ENCODE measurements at regions not wholly inside any gene's neighbourhood (a gene's known extent, or its start where the extent isn't known, plus 50 kb on each side); places are given as distances from the start of the nearest gene placed in this dataset.

GRCh38 chr3:67964596-67964995, 310.2 kb upstream of the SUCLG2 start:
- peaks cover 0 to 19% (median 8%) of the 10 kb centered on the region in 4 donors for H3K9me3 ChIP-seq
- H3K4me3 ChIP-seq, result no peak overlapping the region
- TF ChIP-seq, protein P1, sequence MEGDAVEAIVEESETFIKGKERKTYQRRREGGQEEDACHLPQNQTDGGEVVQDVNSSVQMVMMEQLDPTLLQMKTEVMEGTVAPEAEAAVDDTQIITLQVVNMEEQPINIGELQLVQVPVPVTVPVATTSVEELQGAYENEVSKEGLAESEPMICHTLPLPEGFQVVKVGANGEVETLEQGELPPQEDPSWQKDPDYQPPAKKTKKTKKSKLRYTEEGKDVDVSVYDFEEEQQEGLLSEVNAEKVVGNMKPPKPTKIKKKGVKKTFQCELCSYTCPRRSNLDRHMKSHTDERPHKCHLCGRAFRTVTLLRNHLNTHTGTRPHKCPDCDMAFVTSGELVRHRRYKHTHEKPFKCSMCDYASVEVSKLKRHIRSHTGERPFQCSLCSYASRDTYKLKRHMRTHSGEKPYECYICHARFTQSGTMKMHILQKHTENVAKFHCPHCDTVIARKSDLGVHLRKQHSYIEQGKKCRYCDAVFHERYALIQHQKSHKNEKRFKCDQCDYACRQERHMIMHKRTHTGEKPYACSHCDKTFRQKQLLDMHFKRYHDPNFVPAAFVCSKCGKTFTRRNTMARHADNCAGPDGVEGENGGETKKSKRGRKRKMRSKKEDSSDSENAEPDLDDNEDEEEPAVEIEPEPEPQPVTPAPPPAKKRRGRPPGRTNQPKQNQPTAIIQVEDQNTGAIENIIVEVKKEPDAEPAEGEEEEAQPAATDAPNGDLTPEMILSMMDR (IDR thresholded peaks at IDR 0.05), result no peak
- no peaks in the 10 kb centered on the region for H3K4me1 ChIP-seq
- intact Hi-C loops (cut with DNase I), result no loop called here
- H3K36me3 ChIP-seq, result no peaks in the 10 kb centered on the region
- no peaks in the 10 kb centered on the region for H3K27me3 ChIP-seq
- no peak overlapping the region for H3K27ac ChIP-seq (replicated peaks in 1 of 4)
- DNase-seq (ENCODE audit: extremely low spot score), result no peak

DNA sequence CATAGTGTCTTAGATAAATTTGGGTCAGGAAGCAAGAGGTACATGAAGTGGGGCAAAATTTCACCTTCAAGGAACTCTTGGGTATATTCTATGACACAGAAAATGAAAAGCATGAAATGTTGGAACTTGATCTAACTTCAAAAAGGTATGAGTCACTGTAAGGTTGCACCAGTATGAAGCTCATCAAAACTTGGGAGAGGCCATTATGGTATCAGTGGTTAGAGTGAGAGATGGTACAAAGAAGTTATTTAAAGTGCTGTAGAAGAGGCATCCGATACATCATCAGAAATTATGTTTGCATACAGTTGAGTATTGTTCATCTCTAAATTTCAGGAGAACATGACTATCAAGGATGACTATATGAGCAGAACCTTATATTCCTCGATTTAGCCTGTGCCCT, 302.9 kb upstream of the SUCLG2 start:
- no peaks in the 10 kb centered on the region for H3K36me3 ChIP-seq
- TF ChIP-seq EP300 (IDR thresholded peaks at IDR 0.05) (no peak), POLR2A (IDR thresholded peaks at IDR 0.05; ENCODE audit: low read depth) (no peak), POLR2AphosphoS5 (IDR thresholded peaks at IDR 0.05) (no peak)
- TF ChIP-seq, protein P1 (IDR thresholded peaks at IDR 0.05), result no peak
- DNase-seq (ENCODE audit: extremely low spot score), result no peak
- no peaks in the 10 kb centered on the region for H3K27me3 ChIP-seq
- H3K9me3 ChIP-seq, result peaks cover 0 to 31% (median 20%) of the 10 kb centered on the region in 4 donors
- H3K4me3 ChIP-seq, result no peak overlapping the region
- H3K27ac ChIP-seq (replicated peaks in 1 of 4), result no peak overlapping the region
- 83% methylated on average over 2 of the region's 2 CpGs for whole genome bisulfite sequencing
- intact Hi-C loops (cut with DNase I), result no loop called here
- H3K4me1 ChIP-seq, result no peaks in the 10 kb centered on the region

- Histone ChIP-seq H3K9me3 (peaks cover 0 to 7% (median 3%) of the 10 kb centered on the region in 4 donors), H3K27ac (replicated peaks in 1 of 4) (no peak overlapping the region), H3K27me3 (no peaks in the 10 kb centered on the region), H3K4me3 (no peak overlapping the region), H3K36me3 (no peaks in the 10 kb centered on the region), H3K4me1 (no peaks in the 10 kb centered on the region)
- intact Hi-C loops (cut with DNase I), result no loop called here
- no peak for TF ChIP-seq POLR2A (IDR thresholded peaks at IDR 0.05; ENCODE audit: low read depth)
- TF ChIP-seq, protein P1 (IDR thresholded peaks at IDR 0.05), result no peak
- no peak for TF ChIP-seq EP300 (IDR thresholded peaks at IDR 0.05)
- no peak for DNase-seq (ENCODE audit: extremely low spot score)
- WGBS, result 40% methylated on average over 5 of the region's 13 CpGs
Observed at GRCh38 chr3:67947808-67948508, 293.5 kb upstream of the SUCLG2 start.

- intact Hi-C loops (cut with DNase I), result no loop called here
- H3K27me3 ChIP-seq, result no peaks in the 10 kb centered on the region
- H3K27ac ChIP-seq (replicated peaks in 1 of 4), result no peak overlapping the region
- H3K9me3 ChIP-seq, result peaks cover 0 to 7% (median 2%) of the 10 kb centered on the region in 4 donors
- DNase-seq (ENCODE audit: extremely low spot score), result no peak
- H3K4me1 ChIP-seq, result no peaks in the 10 kb centered on the region
- H3K36me3 ChIP-seq, result no peaks in the 10 kb centered on the region
- TF ChIP-seq POLR2AphosphoS5 (IDR thresholded peaks at IDR 0.05), result no peak
- no peak for TF ChIP-seq POLR2A (IDR thresholded peaks at IDR 0.05; ENCODE audit: low read depth)
- TF ChIP-seq EP300 (IDR thresholded peaks at IDR 0.05), result no peak
- TF ChIP-seq, protein P1 (IDR thresholded peaks at IDR 0.05), result no peak
- H3K4me3 ChIP-seq, result no peak overlapping the region
Observed at GRCh38 chr3:67946436-67946835, 292.0 kb upstream of the SUCLG2 start.

- peaks cover 0 to 6% (median 0%) of the 10 kb centered on the region in 4 donors for H3K4me1 ChIP-seq
- H3K36me3 ChIP-seq, result no peaks in the 10 kb centered on the region
- intact Hi-C loops (cut with DNase I), result no loop called here
- no peak for DNase-seq (ENCODE audit: extremely low spot score)
- H3K9me3 ChIP-seq, result peaks cover 0 to 3% (median 0%) of the 10 kb centered on the region in 4 donors
- no peak overlapping the region for H3K4me3 ChIP-seq
- no peak overlapping the region for H3K27ac ChIP-seq (replicated peaks in 1 of 4)
- WGBS, result 100% methylated on average over 1 of the region's 1 CpG
- no peak for TF ChIP-seq POLR2AphosphoS5 (IDR thresholded peaks at IDR 0.05)
- TF ChIP-seq, protein P1 (IDR thresholded peaks at IDR 0.05), result no peak
- no peak for TF ChIP-seq POLR2A (IDR thresholded peaks at IDR 0.05; ENCODE audit: low read depth)
- no peak for TF ChIP-seq EP300 (IDR thresholded peaks at IDR 0.05)
- no peaks in the 10 kb centered on the region for H3K27me3 ChIP-seq
Observed at GRCh38 chr3:67943546-67943945, 289.1 kb upstream of the SUCLG2 start.
